GM23338 (cell line): ENCODE measurements at regions not wholly inside any gene's neighbourhood (a gene's known extent, or its start where the extent isn't known, plus 50 kb on each side); places are given as distances from the start of the nearest gene placed in this dataset.
"Not testable (repeated sequence)": the region's sequence is repeated elsewhere in the genome, so short reads cannot be mapped to it uniquely, and the experiment has no call there.

Source experiments
- ATAC-seq: fragments of 200-7000 bp; cut with Tn5 transposase; 3 replicates; pipeline ENCODE4 v1.9.1; 2020
- DNase-seq: peaks from one replicate; pipeline ENCODE4 v3.0.0-alpha.2; 2015; ENCODE audit warnings: low spot score
- H2AFZ ChIP-seq: fragments of 200-600 bp; sonication (generic); 2 replicates; pipeline ENCODE4 v1.8.0; 2016; ENCODE audit warnings: antibody characterized with exemption, mild to moderate bottlenecking, moderate library complexity
- H3F3A ChIP-seq: fragments of 200-600 bp; sonication (generic); replicated peaks from 2 replicates; pipeline ENCODE4 v1.8.0; 2017; ENCODE audit warnings: antibody characterized with exemption, mixed run types, low read depth
- H3K27ac ChIP-seq: fragments of 200-600 bp; sonication (generic); 2 replicates; pipeline ENCODE4 v1.6.1; 2016; ENCODE audit warnings: low read depth
- H3K27me3 ChIP-seq: fragments of 200-600 bp; sonication (generic); 2 replicates; pipeline ENCODE4 v1.8.0; 2016; ENCODE audit warnings: mild to moderate bottlenecking, mixed run types, moderate library complexity; ENCODE audit not compliant: insufficient read depth
- H3K36me3 ChIP-seq: fragments of 200-600 bp; sonication (generic); 2 replicates; pipeline ENCODE4 v1.8.0; 2016; ENCODE audit warnings: mild to moderate bottlenecking; ENCODE audit not compliant: insufficient read depth
- H3K4me1 ChIP-seq: fragments of 200-600 bp; sonication (generic); 2 replicates; pipeline ENCODE4 v1.8.0; 2016; ENCODE audit warnings: mild to moderate bottlenecking, moderate library complexity; ENCODE audit not compliant: insufficient read depth
- H3K4me2 ChIP-seq: fragments of 200-600 bp; sonication (generic); 2 replicates; pipeline ENCODE4 v1.7.1; 2017; ENCODE audit warnings: mixed run types
- H3K4me3 ChIP-seq: fragments of 200-600 bp; sonication (generic); 2 replicates; pipeline ENCODE4 v1.6.1; 2016; ENCODE audit warnings: mixed run types
- H3K79me2 ChIP-seq: fragments of 200-600 bp; sonication (generic); replicated peaks from 2 replicates; pipeline ENCODE4 v1.8.0; 2017; ENCODE audit warnings: mild to moderate bottlenecking; ENCODE audit not compliant: insufficient read depth
- H3K9me2 ChIP-seq: fragments of 200-600 bp; sonication (generic); 2 replicates; pipeline ENCODE4 v1.8.0; 2017; ENCODE audit not compliant: insufficient read depth
- H4K20me1 ChIP-seq: fragments of 200-600 bp; sonication (generic); replicated peaks from 2 replicates; pipeline ENCODE4 v1.8.0; 2017; ENCODE audit warnings: mild to moderate bottlenecking; ENCODE audit not compliant: insufficient read depth
- H3K27ac Mint-ChIP-seq: 2 replicates; pipeline ENCODE4 v1.8.0; 2020; ENCODE audit warnings: inconsistent platforms, mild to moderate bottlenecking, moderate library complexity, mixed read lengths
- H3K27me3 Mint-ChIP-seq: 3 replicates; pipeline ENCODE4 v1.8.0; 2022; ENCODE audit warnings: low read depth, mild to moderate bottlenecking, moderate library complexity, mixed read lengths, inconsistent platforms; ENCODE audit not compliant: insufficient read depth, poor library complexity
- H3K36me3 Mint-ChIP-seq: 3 replicates; pipeline ENCODE4 v1.8.0; 2021; ENCODE audit warnings: low read depth, mild to moderate bottlenecking, inconsistent platforms, moderate library complexity, mixed read lengths
- H3K4me1 Mint-ChIP-seq: 3 replicates; pipeline ENCODE4 v1.8.0; 2020; ENCODE audit warnings: mild to moderate bottlenecking, inconsistent platforms, mixed read lengths
- H3K4me3 Mint-ChIP-seq: 3 replicates; pipeline ENCODE4 v1.8.0; 2021; ENCODE audit warnings: moderate library complexity, mild to moderate bottlenecking, inconsistent platforms, mixed read lengths
- H3K9me3 Mint-ChIP-seq: 3 replicates; pipeline ENCODE4 v1.8.0; 2020; ENCODE audit warnings: moderate library complexity, mild to moderate bottlenecking, inconsistent platforms, mixed read lengths
- EZH2 ChIP-seq: fragments of 200-600 bp; sonication (generic); IDR thresholded peaks from one replicate; pipeline ENCODE4 v1.8.0; 2017; ENCODE audit warnings: antibody characterized with exemption, mild to moderate bottlenecking, low read depth; ENCODE audit not compliant: unreplicated experiment
- POLR2AphosphoS5 ChIP-seq: IDR thresholded peaks from 2 replicates; pipeline ENCODE4 v1.6.1; 2016; ENCODE audit warnings: antibody characterized with exemption, low read depth
- REST ChIP-seq: IDR thresholded peaks from one replicate; pipeline ENCODE4 v1.6.1; 2018; ENCODE audit warnings: antibody characterized with exemption; ENCODE audit not compliant: unreplicated experiment
- TF ChIP-seq, protein P1 (sequence below), 2 experiments: fragments of 200-600 bp in 1 of 2; sonication (generic) in 1 of 2; conservative IDR thresholded peaks; 2 replicates each; pipeline versions ENCODE4 v1.5.1 to v1.6.1; 2016 to 2017; ENCODE audit warnings: antibody characterized with exemption in 2 of 2, low read depth in 2 of 2, mild to moderate bottlenecking in 2 of 2, moderate library complexity in 1 of 2

- not testable (repeated sequence) for H3F3A ChIP-seq, H3K4me1 Mint-ChIP-seq, H3K36me3 ChIP-seq, H3K27ac ChIP-seq, H4K20me1 ChIP-seq, ATAC-seq, H3K27me3 Mint-ChIP-seq, H3K4me3 Mint-ChIP-seq, H3K4me2 ChIP-seq, DNase-seq, H3K4me3 ChIP-seq, H3K9me2 ChIP-seq, H3K4me1 ChIP-seq, H3K27ac Mint-ChIP-seq, H3K79me2 ChIP-seq, H2AFZ ChIP-seq, H3K27me3 ChIP-seq
- Mint-ChIP-seq H3K9me3 (peaks cover 37% of the 10 kb centered on the region), H3K36me3 (peaks cover 19% of the 10 kb centered on the region; the same call in 2 of the 3 replicates)
These were observed 608.0 kb downstream of the C12orf50 start for GRCh38 chr12:87421233-87421632.

- Mint-ChIP-seq H3K27me3 (no peaks in the 10 kb centered on the region), H3K4me1 (no peaks in the 10 kb centered on the region), H3K36me3 (peaks cover 4% of the 10 kb centered on the region; the same call in 1 of the 3 replicates), H3K4me3 (no peak overlapping the region), H3K27ac (no peak overlapping the region), H3K9me3 (peaks cover 13% of the 10 kb centered on the region; the same call in 2 of the 3 replicates)
- H4K20me1 ChIP-seq = no peaks in the 10 kb centered on the region
- DNase-seq (no peak), ATAC-seq (no peak)
- H3K27me3 ChIP-seq = no peaks in the 10 kb centered on the region
- H3K4me1 ChIP-seq = no peaks in the 10 kb centered on the region
- TF ChIP-seq POLR2AphosphoS5 = no peak
- no peak for TF ChIP-seq REST
- H3K9me2 ChIP-seq = peaks cover 13% of the 10 kb centered on the region
- H3F3A ChIP-seq = no peaks in the 10 kb centered on the region
- H3K4me3 ChIP-seq = no peak overlapping the region
- no peak overlapping the region for H3K27ac ChIP-seq
- no peaks in the 10 kb centered on the region for H3K79me2 ChIP-seq
- H3K4me2 ChIP-seq = no peak overlapping the region
- no peak overlapping the region for H2AFZ ChIP-seq
- no peaks in the 10 kb centered on the region for H3K36me3 ChIP-seq
These were observed 615.4 kb downstream of the C12orf50 start for GRCh38 chr12:87413784-87414183.

DNA sequence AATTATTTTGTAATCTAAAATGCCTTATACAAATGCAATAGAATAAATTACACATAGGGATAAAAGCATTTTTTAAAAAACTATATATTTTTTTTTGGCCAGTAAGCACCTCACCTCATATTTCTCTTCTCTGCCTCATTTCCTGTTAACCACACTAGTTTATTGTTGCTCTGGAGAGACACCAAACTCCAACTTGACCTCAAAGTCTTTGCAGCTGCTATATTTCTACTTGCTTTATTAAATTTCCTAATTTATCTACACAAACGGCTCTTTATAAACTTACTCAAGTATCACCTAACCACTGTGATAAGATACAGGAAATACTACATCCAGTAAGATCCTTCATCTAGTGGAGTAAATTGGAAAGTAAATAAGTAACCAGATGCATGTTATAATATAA lies 622.3 kb downstream of the C12orf50 start:
- peaks cover 5% of the 10 kb centered on the region; the same call in 1 of the 3 replicates for H3K9me3 Mint-ChIP-seq
- no peak overlapping the region for H3K27ac Mint-ChIP-seq
- Histone ChIP-seq H3K4me1 (no peaks in the 10 kb centered on the region), H3K36me3 (no peaks in the 10 kb centered on the region), H3F3A (no peaks in the 10 kb centered on the region), H3K27me3 (no peaks in the 10 kb centered on the region), H3K79me2 (no peaks in the 10 kb centered on the region), H2AFZ (no peak overlapping the region), H3K27ac (no peak overlapping the region), H4K20me1 (no peaks in the 10 kb centered on the region), H3K9me2 (peaks cover 17% of the 10 kb centered on the region), H3K4me3 (no peak overlapping the region), H3K4me2 (no peak overlapping the region)
- no peak for TF ChIP-seq EZH2
- TF ChIP-seq REST = no peak
- TF ChIP-seq, protein P1, sequence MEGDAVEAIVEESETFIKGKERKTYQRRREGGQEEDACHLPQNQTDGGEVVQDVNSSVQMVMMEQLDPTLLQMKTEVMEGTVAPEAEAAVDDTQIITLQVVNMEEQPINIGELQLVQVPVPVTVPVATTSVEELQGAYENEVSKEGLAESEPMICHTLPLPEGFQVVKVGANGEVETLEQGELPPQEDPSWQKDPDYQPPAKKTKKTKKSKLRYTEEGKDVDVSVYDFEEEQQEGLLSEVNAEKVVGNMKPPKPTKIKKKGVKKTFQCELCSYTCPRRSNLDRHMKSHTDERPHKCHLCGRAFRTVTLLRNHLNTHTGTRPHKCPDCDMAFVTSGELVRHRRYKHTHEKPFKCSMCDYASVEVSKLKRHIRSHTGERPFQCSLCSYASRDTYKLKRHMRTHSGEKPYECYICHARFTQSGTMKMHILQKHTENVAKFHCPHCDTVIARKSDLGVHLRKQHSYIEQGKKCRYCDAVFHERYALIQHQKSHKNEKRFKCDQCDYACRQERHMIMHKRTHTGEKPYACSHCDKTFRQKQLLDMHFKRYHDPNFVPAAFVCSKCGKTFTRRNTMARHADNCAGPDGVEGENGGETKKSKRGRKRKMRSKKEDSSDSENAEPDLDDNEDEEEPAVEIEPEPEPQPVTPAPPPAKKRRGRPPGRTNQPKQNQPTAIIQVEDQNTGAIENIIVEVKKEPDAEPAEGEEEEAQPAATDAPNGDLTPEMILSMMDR (conservative IDR thresholded peaks at IDR 0.05; ENCODE audit: low read depth in 2 of 2) = no peak
- no peaks in the 10 kb centered on the region for H3K4me1 Mint-ChIP-seq
- DNase-seq (no peak), ATAC-seq (no peak)
- peaks cover 3% of the 10 kb centered on the region; the same call in 1 of the 3 replicates for H3K36me3 Mint-ChIP-seq
- H3K27me3 Mint-ChIP-seq = no peaks in the 10 kb centered on the region
- no peak overlapping the region for H3K4me3 Mint-ChIP-seq
